Spleen (tissue), 7 donors: ENCODE measurements at regions not wholly inside any gene's neighbourhood (a gene's known extent, or its start where the extent isn't known, plus 50 kb on each side); places are given as distances from the start of the nearest gene placed in this dataset.
"Not testable (repeated sequence)": the region's sequence is repeated elsewhere in the genome, so short reads cannot be mapped to it uniquely, and the experiment has no call there.

Source experiments
- CTCF ChIP-seq, 11 experiments: fragments of 200-600 bp in 7 of 11; fragments of 450-650 bp in 4 of 11; sonication (generic) in 4 of 11; IDR thresholded peaks in 8 of 11; conservative IDR thresholded peaks in 3 of 11; 1 replicate in 7 of 11; 2 replicates in 4 of 11; pipeline versions ENCODE4 v1.4.0 to v1.8.0; 2016 to 2021; ENCODE audit warnings: antibody characterized with exemption in 11 of 11, inconsistent platforms in 4 of 11, mild to moderate bottlenecking in 1 of 11
- POLR2A ChIP-seq, 3 donors: fragments of 450-650 bp; IDR thresholded peaks; one replicate each; pipeline ENCODE4 v1.5.1; 2017; ENCODE audit warnings: antibody characterized with exemption in 3 of 3, mild to moderate bottlenecking in 1 of 3
- donor health status: DM: no; HTN: no; CAD: no; lungs with moderate emphysema.
- donor health status: DM: no; HTN: no; CAD: no.
- donor health status: DM: no; HTN: no; CAD: no.

- not testable (repeated sequence) for TF ChIP-seq CTCF (IDR thresholded peaks at IDR 0.05 in 8 of 11, conservative IDR thresholded peaks at IDR 0.05 in 3 of 11); POLR2A (IDR thresholded peaks at IDR 0.05)
Observed at GRCh38 chr9:42442680-42443079, 259.2 kb downstream of the SPATA31A6 start.
